ENCODE measurements at regions not wholly inside any gene's neighbourhood (a gene's known extent, or its start where the extent isn't known, plus 50 kb on each side); places are given as distances from the start of the nearest gene placed in this dataset.

DNA sequence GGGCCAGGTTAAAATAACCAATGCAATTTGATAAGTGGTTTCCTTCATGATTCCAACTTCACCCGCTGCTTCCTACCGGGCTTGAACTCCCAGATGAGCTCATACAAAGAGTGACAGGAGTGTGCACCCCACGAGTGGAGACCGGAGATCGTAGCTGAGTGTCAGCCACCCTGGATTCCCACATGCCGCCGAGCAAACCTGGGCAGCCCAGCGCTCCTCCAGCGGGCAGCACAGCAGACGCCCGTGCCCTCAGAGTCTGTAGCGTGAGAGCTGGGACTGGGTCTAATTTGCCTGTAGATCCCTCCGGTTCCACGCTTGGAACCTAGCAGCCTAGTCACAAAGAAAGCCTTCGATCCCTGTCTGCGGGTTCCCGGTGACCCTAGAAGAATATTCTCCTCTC, 476.1 kb upstream of the MGMT start (continued):
- TF ChIP-seq, protein P1, sequence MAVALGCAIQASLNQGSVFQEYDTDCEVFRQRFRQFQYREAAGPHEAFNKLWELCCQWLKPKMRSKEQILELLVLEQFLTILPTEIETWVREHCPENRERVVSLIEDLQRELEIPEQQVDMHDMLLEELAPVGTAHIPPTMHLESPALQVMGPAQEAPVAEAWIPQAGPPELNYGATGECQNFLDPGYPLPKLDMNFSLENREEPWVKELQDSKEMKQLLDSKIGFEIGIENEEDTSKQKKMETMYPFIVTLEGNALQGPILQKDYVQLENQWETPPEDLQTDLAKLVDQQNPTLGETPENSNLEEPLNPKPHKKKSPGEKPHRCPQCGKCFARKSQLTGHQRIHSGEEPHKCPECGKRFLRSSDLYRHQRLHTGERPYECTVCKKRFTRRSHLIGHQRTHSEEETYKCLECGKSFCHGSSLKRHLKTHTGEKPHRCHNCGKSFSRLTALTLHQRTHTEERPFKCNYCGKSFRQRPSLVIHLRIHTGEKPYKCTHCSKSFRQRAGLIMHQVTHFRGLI (CRISPR knock-in tag; IDR thresholded peaks at IDR 0.05) = no peak

DNA sequence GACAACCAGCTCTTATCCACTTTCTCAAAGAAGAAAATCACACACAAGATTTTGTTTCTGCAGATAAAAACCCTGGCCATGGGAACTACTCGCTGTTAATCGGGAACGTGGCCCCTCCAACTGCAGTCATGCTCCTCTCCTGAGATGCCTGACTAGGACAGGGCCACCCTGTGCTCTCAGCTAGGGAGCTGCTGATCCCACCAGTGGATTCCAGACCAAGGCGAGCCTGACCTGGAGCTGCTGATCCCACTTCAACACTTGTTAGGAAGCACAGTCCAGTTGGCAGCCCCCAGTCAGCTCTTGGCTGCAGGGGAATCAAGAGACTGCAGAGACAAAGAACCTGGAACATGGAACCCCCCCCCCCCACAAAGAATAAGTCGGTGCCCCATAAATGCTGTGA, 474.3 kb upstream of the MGMT start:
- Histone ChIP-seq H3K9me3 (replicated peaks; ENCODE audit: control insufficient read depth, insufficient read depth, low read depth, low read length) (no peaks in the 10 kb centered on the region), H2AFZ (ENCODE audit: low read depth, low read length) (no peak overlapping the region), H3K4me2 (ENCODE audit: insufficient read depth, low read length) (no peak overlapping the region), H3K9ac (ENCODE audit: insufficient read depth in 1 of 2, low read depth in 2 of 2, low read length in 2 of 2) (no peak overlapping the region), H3K27me3 (ENCODE audit: control insufficient read depth in 2 of 2, insufficient read depth in 2 of 2, low read length in 2 of 2) (peaks cover 0 to 8% of the 10 kb centered on the region in 2 experiments; a peak in 2 of 5 replicates), H3K79me2 (ENCODE audit: control insufficient read depth, insufficient read depth, low read length) (no peaks in the 10 kb centered on the region), H3K4me3 (no peak overlapping the region), H4K20me1 (replicated peaks; ENCODE audit: control insufficient read depth, insufficient read depth, low read length) (no peaks in the 10 kb centered on the region), H3K36me3 (ENCODE audit: control insufficient read depth, insufficient read depth, low read length) (no peaks in the 10 kb centered on the region), H3K4me1 (replicated peaks in 1 of 2; ENCODE audit: control insufficient read depth in 2 of 2, insufficient read depth in 2 of 2, low read length in 2 of 2) (no peaks in the 10 kb centered on the region), H3K9me1 (ENCODE audit: control insufficient read depth, insufficient read depth, low read length) (no peaks in the 10 kb centered on the region), H3K27ac (ENCODE audit: extremely low read depth, low read depth, low read length) (no peak overlapping the region)
- BruUV-seq (replicated peaks) = no TSS peak
- intact Hi-C loops (cut with micrococcal nuclease) (no loop called here), in situ Hi-C loops (cut with MboI) (no loop called here)
- ATAC-seq (no peak), DNase-seq (ENCODE audit: extremely low read depth in 1 of 4, low spot score in 3 of 4) (no peak), FAIRE-seq (no peak)
- 0% methylated on average over 5 of the region's 5 CpGs for whole genome bisulfite sequencing (ENCODE audit: insufficient coverage, low coverage, missing lambda C conversion rate)
- ChIA-PET POLR2A (no interaction called here), CTCF (ENCODE audit: low intra/inter-chr PET ratio) (no interaction called here)
- TF ChIP-seq TARDBP (IDR thresholded peaks at IDR 0.05) = no peak
- no peak for TF ChIP-seq ZNF3 (CRISPR knock-in tag; IDR thresholded peaks at IDR 0.05)
- TF ChIP-seq GATAD2B (IDR thresholded peaks at IDR 0.05; ENCODE audit: borderline replicate concordance) = no peak
- TF ChIP-seq KLF13 (tag; IDR thresholded peaks at IDR 0.05; ENCODE audit: borderline replicate concordance, low read depth) = no peak
- no peak for TF ChIP-seq CTBP1 (IDR thresholded peaks at IDR 0.05; ENCODE audit: borderline replicate concordance)
- no peak for TF ChIP-seq FOXP1 (CRISPR knock-in tag; IDR thresholded peaks at IDR 0.05)
- no peak for TF ChIP-seq TGIF2 (CRISPR knock-in tag; IDR thresholded peaks at IDR 0.05)

All from K562 (cell line).